GM23338 (cell line): ENCODE measurements at regions not wholly inside any gene's neighbourhood (a gene's known extent, or its start where the extent isn't known, plus 50 kb on each side); places are given as distances from the start of the nearest gene placed in this dataset.

Source experiments
- ATAC-seq: fragments of 200-7000 bp; cut with Tn5 transposase; 3 replicates; pipeline ENCODE4 v1.9.1; 2020
- DNase-seq: peaks from one replicate; pipeline ENCODE4 v3.0.0-alpha.2; 2015; ENCODE audit warnings: low spot score
- H2AFZ ChIP-seq: fragments of 200-600 bp; sonication (generic); 2 replicates; pipeline ENCODE4 v1.8.0; 2016; ENCODE audit warnings: antibody characterized with exemption, mild to moderate bottlenecking, moderate library complexity
- H3F3A ChIP-seq: fragments of 200-600 bp; sonication (generic); replicated peaks from 2 replicates; pipeline ENCODE4 v1.8.0; 2017; ENCODE audit warnings: antibody characterized with exemption, mixed run types, low read depth
- H3K27ac ChIP-seq: fragments of 200-600 bp; sonication (generic); 2 replicates; pipeline ENCODE4 v1.6.1; 2016; ENCODE audit warnings: low read depth
- H3K27me3 ChIP-seq: fragments of 200-600 bp; sonication (generic); 2 replicates; pipeline ENCODE4 v1.8.0; 2016; ENCODE audit warnings: mild to moderate bottlenecking, mixed run types, moderate library complexity; ENCODE audit not compliant: insufficient read depth
- H3K36me3 ChIP-seq: fragments of 200-600 bp; sonication (generic); 2 replicates; pipeline ENCODE4 v1.8.0; 2016; ENCODE audit warnings: mild to moderate bottlenecking; ENCODE audit not compliant: insufficient read depth
- H3K4me1 ChIP-seq: fragments of 200-600 bp; sonication (generic); 2 replicates; pipeline ENCODE4 v1.8.0; 2016; ENCODE audit warnings: mild to moderate bottlenecking, moderate library complexity; ENCODE audit not compliant: insufficient read depth
- H3K4me2 ChIP-seq: fragments of 200-600 bp; sonication (generic); 2 replicates; pipeline ENCODE4 v1.7.1; 2017; ENCODE audit warnings: mixed run types
- H3K4me3 ChIP-seq: fragments of 200-600 bp; sonication (generic); 2 replicates; pipeline ENCODE4 v1.6.1; 2016; ENCODE audit warnings: mixed run types
- H3K79me2 ChIP-seq: fragments of 200-600 bp; sonication (generic); replicated peaks from 2 replicates; pipeline ENCODE4 v1.8.0; 2017; ENCODE audit warnings: mild to moderate bottlenecking; ENCODE audit not compliant: insufficient read depth
- H3K9me2 ChIP-seq: fragments of 200-600 bp; sonication (generic); 2 replicates; pipeline ENCODE4 v1.8.0; 2017; ENCODE audit not compliant: insufficient read depth
- H4K20me1 ChIP-seq: fragments of 200-600 bp; sonication (generic); replicated peaks from 2 replicates; pipeline ENCODE4 v1.8.0; 2017; ENCODE audit warnings: mild to moderate bottlenecking; ENCODE audit not compliant: insufficient read depth
- H3K27ac Mint-ChIP-seq: 2 replicates; pipeline ENCODE4 v1.8.0; 2020; ENCODE audit warnings: inconsistent platforms, mild to moderate bottlenecking, moderate library complexity, mixed read lengths
- H3K27me3 Mint-ChIP-seq: 3 replicates; pipeline ENCODE4 v1.8.0; 2022; ENCODE audit warnings: low read depth, mild to moderate bottlenecking, moderate library complexity, mixed read lengths, inconsistent platforms; ENCODE audit not compliant: insufficient read depth, poor library complexity
- H3K36me3 Mint-ChIP-seq: 3 replicates; pipeline ENCODE4 v1.8.0; 2021; ENCODE audit warnings: low read depth, mild to moderate bottlenecking, inconsistent platforms, moderate library complexity, mixed read lengths
- H3K4me1 Mint-ChIP-seq: 3 replicates; pipeline ENCODE4 v1.8.0; 2020; ENCODE audit warnings: mild to moderate bottlenecking, inconsistent platforms, mixed read lengths
- H3K4me3 Mint-ChIP-seq: 3 replicates; pipeline ENCODE4 v1.8.0; 2021; ENCODE audit warnings: moderate library complexity, mild to moderate bottlenecking, inconsistent platforms, mixed read lengths
- H3K9me3 Mint-ChIP-seq: 3 replicates; pipeline ENCODE4 v1.8.0; 2020; ENCODE audit warnings: moderate library complexity, mild to moderate bottlenecking, inconsistent platforms, mixed read lengths
- CREB1 ChIP-seq: fragments of 250-450 bp; sonication (Bioruptor Pico); IDR thresholded peaks from 2 replicates; pipeline ENCODE4 v1.5.0; 2020; ENCODE audit warnings: low read depth, mild to moderate bottlenecking, moderate library complexity
- EZH2 ChIP-seq: fragments of 200-600 bp; sonication (generic); IDR thresholded peaks from one replicate; pipeline ENCODE4 v1.8.0; 2017; ENCODE audit warnings: antibody characterized with exemption, mild to moderate bottlenecking, low read depth; ENCODE audit not compliant: unreplicated experiment
- NANOG ChIP-seq: IDR thresholded peaks from 2 replicates; pipeline ENCODE4 v1.6.1; 2016; ENCODE audit warnings: antibody characterized with exemption, borderline replicate concordance
- POLR2AphosphoS5 ChIP-seq: IDR thresholded peaks from 2 replicates; pipeline ENCODE4 v1.6.1; 2016; ENCODE audit warnings: antibody characterized with exemption, low read depth
- STAT1 ChIP-seq: IDR thresholded peaks from one replicate; pipeline ENCODE4 v1.6.1; 2016; ENCODE audit warnings: antibody characterized with exemption; ENCODE audit not compliant: unreplicated experiment
- ZNF114 ChIP-seq: fragments of 250-450 bp; sonication (Bioruptor Pico); IDR thresholded peaks from 2 replicates; pipeline ENCODE4 v1.5.0; 2020; ENCODE audit warnings: mild to moderate bottlenecking, moderate library complexity
- ZNF331 ChIP-seq: fragments of 250-450 bp; sonication (Bioruptor Pico); IDR thresholded peaks from 2 replicates; pipeline ENCODE4 v1.5.0; 2020; ENCODE audit warnings: low read depth, mild to moderate bottlenecking, moderate library complexity
- TF ChIP-seq, protein P1 (sequence below): IDR thresholded peaks from one replicate; pipeline ENCODE4 v1.6.1; 2018; ENCODE audit warnings: antibody characterized with exemption; ENCODE audit not compliant: unreplicated experiment
- TF ChIP-seq, protein P2 (sequence below): fragments of 250-450 bp; sonication (Bioruptor Pico); IDR thresholded peaks from 2 replicates; pipeline ENCODE4 v1.5.0; 2020; ENCODE audit warnings: mild to moderate bottlenecking, moderate library complexity

DNA sequence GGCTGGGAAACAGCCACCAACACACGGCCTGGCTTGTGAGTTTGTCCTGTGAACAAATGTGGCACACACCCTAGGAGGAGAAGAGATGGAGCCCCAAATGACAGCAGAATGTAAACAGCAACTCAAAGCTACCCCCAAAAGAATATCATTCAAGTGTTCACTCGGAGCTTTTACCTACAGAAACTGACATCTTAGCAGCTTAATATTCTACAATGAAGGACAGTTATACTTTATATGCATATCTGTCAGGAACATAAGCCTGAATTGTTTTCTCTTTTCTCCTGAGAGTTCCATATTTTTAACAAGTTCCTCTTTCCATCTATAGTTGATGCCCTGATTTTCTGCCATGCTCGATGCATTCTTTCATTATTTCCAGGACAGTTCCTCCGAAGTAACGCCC lies 566.0 kb upstream of the MAP3K7 start (continued):
- TF ChIP-seq, protein P1, sequence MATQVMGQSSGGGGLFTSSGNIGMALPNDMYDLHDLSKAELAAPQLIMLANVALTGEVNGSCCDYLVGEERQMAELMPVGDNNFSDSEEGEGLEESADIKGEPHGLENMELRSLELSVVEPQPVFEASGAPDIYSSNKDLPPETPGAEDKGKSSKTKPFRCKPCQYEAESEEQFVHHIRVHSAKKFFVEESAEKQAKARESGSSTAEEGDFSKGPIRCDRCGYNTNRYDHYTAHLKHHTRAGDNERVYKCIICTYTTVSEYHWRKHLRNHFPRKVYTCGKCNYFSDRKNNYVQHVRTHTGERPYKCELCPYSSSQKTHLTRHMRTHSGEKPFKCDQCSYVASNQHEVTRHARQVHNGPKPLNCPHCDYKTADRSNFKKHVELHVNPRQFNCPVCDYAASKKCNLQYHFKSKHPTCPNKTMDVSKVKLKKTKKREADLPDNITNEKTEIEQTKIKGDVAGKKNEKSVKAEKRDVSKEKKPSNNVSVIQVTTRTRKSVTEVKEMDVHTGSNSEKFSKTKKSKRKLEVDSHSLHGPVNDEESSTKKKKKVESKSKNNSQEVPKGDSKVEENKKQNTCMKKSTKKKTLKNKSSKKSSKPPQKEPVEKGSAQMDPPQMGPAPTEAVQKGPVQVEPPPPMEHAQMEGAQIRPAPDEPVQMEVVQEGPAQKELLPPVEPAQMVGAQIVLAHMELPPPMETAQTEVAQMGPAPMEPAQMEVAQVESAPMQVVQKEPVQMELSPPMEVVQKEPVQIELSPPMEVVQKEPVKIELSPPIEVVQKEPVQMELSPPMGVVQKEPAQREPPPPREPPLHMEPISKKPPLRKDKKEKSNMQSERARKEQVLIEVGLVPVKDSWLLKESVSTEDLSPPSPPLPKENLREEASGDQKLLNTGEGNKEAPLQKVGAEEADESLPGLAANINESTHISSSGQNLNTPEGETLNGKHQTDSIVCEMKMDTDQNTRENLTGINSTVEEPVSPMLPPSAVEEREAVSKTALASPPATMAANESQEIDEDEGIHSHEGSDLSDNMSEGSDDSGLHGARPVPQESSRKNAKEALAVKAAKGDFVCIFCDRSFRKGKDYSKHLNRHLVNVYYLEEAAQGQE: no peak
- TF ChIP-seq CREB1 (CRISPR knock-in tag) (no peak), POLR2AphosphoS5 (no peak), ZNF331 (no peak)

DNA sequence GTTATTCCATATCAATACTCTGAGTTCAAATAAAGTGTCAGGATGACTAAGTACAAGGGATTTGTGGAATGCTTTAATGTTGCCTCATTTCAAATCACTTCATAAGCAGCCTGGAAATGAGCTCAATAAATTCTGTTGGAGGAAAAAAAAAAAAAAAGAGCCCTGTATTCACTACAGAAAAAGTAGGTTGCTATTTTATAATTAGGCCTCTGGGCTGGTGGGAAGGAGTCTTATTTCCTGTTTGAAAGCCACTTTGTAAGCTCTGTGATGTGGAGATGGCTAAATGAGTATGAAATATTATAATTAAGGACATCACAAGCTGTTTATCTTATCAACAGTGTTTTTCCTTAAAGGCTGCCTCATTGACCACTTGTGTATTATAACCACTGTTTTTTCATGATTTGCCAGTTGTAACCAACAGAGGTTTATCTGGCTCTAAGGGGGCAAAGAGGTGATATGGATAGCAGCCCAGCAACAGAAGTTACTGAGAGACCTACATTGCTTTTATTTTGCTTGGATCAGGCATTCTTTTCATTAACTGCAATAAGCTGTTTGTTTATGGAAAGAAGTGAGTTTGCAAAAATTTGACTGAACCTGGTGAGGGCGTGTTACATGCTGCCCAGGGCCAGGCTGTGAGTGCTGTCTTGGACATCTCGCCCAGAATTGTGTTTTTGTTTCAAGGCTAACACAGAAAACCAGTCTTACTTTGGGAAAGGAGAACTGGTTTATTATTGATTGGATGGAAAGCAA lies 563.3 kb upstream of the MAP3K7 start:
- no peaks in the 10 kb centered on the region for H3K36me3 ChIP-seq
- DNase-seq: no peak
- no peaks in the 10 kb centered on the region for H4K20me1 ChIP-seq
- no peak overlapping the region for H2AFZ ChIP-seq
- Mint-ChIP-seq H3K36me3 (no peaks in the 10 kb centered on the region), H3K9me3 (no peaks in the 10 kb centered on the region), H3K27ac (no peak overlapping the region; the same call in 1 of the 2 replicates), H3K4me3 (no peak overlapping the region), H3K27me3 (no peaks in the 10 kb centered on the region), H3K4me1 (peaks cover 7% of the 10 kb centered on the region)
- H3K79me2 ChIP-seq: no peaks in the 10 kb centered on the region
- H3K4me1 ChIP-seq: peaks cover 5% of the 10 kb centered on the region
- H3K27ac ChIP-seq: no peak overlapping the region; the same call in 1 of the 2 replicates
- TF ChIP-seq EZH2 (no peak), STAT1 (no peak), ZNF114 (CRISPR knock-in tag) (no peak), NANOG (no peak)
- TF ChIP-seq, protein P2, sequence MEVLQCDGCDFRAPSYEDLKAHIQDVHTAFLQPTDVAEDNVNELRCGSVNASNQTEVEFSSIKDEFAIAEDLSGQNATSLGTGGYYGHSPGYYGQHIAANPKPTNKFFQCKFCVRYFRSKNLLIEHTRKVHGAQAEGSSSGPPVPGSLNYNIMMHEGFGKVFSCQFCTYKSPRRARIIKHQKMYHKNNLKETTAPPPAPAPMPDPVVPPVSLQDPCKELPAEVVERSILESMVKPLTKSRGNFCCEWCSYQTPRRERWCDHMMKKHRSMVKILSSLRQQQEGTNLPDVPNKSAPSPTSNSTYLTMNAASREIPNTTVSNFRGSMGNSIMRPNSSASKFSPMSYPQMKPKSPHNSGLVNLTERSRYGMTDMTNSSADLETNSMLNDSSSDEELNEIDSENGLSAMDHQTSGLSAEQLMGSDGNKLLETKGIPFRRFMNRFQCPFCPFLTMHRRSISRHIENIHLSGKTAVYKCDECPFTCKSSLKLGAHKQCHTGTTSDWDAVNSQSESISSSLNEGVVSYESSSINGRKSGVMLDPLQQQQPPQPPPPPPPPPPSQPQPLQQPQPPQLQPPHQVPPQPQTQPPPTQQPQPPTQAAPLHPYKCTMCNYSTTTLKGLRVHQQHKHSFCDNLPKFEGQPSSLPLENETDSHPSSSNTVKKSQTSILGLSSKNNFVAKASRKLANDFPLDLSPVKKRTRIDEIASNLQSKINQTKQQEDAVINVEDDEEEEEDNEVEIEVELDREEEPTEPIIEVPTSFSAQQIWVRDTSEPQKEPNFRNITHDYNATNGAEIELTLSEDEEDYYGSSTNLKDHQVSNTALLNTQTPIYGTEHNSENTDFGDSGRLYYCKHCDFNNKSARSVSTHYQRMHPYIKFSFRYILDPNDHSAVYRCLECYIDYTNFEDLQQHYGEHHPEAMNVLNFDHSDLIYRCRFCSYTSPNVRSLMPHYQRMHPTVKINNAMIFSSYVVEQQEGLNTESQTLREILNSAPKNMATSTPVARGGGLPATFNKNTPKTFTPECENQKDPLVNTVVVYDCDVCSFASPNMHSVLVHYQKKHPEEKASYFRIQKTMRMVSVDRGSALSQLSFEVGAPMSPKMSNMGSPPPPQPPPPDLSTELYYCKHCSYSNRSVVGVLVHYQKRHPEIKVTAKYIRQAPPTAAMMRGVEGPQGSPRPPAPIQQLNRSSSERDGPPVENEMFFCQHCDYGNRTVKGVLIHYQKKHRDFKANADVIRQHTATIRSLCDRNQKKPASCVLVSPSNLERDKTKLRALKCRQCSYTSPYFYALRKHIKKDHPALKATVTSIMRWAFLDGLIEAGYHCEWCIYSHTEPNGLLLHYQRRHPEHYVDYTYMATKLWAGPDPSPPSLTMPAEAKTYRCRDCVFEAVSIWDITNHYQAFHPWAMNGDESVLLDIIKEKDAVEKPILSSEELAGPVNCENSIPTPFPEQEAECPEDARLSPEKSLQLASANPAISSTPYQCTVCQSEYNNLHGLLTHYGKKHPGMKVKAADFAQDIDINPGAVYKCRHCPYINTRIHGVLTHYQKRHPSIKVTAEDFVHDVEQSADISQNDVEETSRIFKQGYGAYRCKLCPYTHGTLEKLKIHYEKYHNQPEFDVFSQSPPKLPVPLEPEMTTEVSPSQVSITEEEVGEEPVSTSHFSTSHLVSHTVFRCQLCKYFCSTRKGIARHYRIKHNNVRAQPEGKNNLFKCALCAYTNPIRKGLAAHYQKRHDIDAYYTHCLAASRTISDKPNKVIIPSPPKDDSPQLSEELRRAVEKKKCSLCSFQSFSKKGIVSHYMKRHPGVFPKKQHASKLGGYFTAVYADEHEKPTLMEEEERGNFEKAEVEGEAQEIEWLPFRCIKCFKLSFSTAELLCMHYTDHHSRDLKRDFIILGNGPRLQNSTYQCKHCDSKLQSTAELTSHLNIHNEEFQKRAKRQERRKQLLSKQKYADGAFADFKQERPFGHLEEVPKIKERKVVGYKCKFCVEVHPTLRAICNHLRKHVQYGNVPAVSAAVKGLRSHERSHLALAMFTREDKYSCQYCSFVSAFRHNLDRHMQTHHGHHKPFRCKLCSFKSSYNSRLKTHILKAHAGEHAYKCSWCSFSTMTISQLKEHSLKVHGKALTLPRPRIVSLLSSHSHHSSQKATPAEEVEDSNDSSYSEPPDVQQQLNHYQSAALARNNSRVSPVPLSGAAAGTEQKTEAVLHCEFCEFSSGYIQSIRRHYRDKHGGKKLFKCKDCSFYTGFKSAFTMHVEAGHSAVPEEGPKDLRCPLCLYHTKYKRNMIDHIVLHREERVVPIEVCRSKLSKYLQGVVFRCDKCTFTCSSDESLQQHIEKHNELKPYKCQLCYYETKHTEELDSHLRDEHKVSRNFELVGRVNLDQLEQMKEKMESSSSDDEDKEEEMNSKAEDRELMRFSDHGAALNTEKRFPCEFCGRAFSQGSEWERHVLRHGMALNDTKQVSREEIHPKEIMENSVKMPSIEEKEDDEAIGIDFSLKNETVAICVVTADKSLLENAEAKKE (CRISPR knock-in tag): no peak
- no peaks in the 10 kb centered on the region for H3K9me2 ChIP-seq
- H3F3A ChIP-seq: no peaks in the 10 kb centered on the region
- no peak for ATAC-seq
- H3K4me2 ChIP-seq: no peak overlapping the region
- no peak overlapping the region for H3K4me3 ChIP-seq
- H3K27me3 ChIP-seq: no peaks in the 10 kb centered on the region
